DMS53 (cell line): ENCODE measurements at regions not wholly inside any gene's neighbourhood (a gene's known extent, or its start where the extent isn't known, plus 50 kb on each side); places are given as distances from the start of the nearest gene placed in this dataset.

Experiments
- DNase-seq: peaks from one replicate; lab custom pipeline; 2025; lab: John Stamatoyannopoulos, UW

- DNase-seq, result no peak
Measured at GRCh38 chr17:71985111-71986039, 135.4 kb upstream of the SOX9 start.

DNA sequence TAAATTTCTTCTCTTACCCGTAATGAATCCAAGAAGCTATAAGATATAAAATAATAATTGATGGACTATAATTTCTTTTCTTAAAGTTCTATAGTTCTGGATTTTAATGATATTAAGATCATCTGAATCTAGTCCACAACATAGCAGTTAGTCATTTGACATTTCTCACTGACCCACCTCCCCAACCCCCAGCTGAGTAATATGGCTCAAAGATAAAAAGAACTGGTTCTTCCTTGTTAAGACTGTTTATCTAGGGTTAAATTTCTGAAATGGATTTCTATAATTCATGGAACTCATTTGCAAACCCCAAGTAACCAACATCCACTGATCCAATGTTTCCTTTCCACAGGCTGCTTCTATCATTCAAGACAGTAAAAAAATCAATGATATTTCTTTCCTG, 133.9 kb upstream of the SOX9 start:
- no peak for DNase-seq

- no peak for DNase-seq
Measured at GRCh38 chr17:71987634-71988033, 133.2 kb upstream of the SOX9 start.

DNA sequence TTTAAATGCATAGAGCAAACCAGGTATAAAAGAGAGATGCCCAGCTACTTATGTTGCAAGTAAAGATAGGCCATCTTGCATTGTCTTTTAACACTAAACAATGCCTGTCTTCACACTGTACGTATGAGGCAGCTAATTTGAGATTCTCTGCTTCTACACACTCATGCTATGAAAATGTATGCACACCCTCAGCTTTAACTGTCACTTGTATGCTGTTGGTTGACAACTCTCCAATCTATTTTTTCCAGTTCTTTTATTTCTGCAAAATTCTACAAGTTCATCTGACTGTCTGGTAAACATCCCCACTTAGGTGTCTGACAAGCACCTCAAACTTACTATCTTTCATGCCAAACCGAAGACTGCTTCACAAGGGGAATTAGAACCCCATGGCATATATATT, 131.7 kb upstream of the SOX9 start:
- no peak for DNase-seq

- no peak for DNase-seq
Measured at GRCh38 chr17:71993363-71993762, 127.5 kb upstream of the SOX9 start.

- DNase-seq, result no peak
Measured at GRCh38 chr17:71995590-71995989, 125.2 kb upstream of the SOX9 start.

GRCh38 chr17:72004011-72004427, 116.8 kb upstream of the SOX9 start:
- DNase-seq, result no peak

DNA sequence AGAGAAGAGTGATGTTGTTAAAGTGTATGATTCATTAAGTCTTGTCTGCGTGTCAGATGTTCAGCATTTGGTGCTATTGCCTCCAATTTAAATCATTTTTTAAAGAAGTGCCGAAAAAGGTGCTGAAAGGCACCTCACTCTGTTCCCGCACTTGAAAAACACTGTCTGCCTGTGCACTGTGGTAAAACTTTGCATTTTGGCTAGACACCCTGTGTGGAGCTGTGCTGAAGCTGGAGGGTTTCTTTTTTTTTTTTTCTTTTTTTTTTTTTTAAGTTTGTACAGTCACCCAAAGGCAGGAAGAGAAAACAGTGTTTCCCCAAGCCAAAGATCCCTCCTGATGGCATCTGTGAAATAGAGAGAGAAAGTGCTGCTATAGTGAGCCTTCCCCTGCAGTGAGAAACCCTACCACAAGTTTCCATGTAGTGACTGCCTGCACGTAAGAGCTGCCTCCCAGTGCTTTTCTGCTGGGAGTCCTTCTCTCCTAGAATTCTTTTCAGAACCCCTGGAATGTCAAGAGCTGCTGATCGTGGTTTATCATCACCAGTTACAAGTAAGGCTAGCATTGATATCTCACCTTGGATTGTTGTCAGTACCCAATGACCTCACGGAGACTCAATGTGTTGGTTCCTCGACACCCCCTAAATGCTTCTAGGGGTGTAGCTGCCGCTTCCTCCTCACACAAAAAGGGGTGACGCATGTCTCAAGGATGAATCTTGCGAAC, 116.0 kb upstream of the SOX9 start:
- DNase-seq, result no peak

DNA sequence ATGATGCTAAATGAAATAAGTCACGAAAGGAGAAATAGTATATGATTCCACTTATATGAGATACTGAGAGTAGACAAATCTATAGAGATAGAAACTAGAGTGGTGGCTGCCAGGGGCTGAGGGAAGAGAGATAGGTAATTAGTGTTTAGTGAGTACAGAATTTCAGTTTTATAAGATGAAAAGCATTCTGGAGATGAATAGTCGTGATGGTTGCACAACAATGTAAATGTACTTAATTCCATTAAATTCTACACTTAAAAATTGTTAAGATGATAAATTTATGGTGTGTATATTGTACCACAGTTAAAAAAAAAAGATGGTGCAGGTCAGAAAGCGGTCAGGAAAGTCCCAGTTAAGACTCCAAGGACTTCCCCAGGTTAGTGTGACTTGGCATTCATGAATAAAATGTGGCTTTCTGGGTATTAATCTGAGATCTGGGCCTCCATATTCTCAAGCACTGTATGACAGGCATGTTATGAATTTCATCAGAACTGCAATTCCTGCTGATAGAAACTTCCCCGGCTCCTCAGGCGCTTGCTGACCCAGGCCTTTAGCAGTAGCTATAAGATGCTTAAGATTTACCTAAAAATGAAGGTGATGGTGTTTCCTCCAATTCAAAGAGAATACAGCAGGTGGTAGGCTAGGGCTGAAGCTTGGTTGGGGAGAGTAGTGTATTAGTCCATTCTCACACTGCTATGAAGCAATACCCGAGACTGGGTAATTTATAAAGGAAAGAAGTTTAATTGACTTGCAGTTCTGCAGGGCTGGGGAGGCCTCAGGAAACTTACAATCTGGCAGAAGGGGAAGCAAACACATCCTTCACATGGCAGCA, 115.3 kb upstream of the SOX9 start:
- DNase-seq, result no peak

DNA sequence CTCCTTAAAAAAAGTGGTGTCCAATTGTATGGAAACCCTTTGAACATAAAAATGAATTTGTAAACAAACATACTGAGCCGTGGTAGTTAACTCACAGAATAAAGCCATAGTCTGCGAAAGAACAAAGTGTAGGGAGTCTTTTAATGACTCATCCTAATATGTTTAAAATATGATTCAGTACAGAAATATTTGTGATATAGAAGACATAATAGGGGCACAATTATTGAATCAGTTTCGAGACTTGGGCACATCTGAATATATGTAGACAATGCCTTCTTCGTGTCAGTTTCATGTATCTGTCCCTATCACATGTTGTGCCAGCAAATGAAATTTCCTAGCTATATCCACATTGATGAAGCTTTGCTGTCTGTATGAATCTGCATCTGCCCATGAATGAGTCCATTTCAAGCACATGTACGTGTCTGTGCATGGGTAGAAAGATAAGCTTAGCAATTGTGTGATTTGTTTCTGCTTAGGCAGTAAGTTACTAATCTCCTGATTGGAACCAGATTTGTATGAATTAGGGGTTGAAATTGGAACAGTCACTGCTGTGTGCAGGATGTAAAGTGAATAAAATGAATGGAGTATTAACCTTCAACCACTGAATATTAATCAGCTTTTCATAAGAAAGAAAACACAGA, 112.5 kb upstream of the SOX9 start:
- no peak for DNase-seq

GRCh38 chr17:72011561-72011960, 109.3 kb upstream of the SOX9 start:
- DNase-seq, result no peak

DNA sequence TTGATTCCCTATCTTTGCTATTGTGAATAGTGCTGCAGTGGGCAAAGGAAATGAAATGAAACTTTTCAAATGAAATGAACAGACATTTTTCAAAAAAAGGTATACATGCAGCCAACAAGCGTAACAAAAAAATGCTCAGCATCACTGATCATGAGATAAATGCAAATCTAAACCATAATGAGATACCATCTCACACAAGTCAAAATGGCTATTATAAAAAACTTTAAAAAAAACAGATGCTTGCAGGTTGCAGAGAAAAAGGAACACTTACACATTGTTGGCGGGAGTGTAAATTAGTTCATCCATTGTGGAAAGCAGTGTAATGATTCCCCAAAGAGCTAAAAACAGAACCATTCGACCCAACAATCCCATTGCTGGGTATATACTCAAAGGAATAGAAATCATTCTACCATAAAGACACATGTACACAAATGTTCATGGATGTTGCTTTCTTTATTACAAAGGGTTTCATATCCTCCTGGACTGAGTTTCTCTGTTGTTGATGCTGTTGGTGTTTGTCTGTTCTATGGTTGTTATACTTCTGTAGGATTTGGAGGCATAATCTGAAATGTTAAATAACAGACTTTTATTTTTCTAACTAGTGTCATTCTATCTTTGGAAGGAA, 99.3 kb upstream of the SOX9 start:
- no peak for DNase-seq

DNA sequence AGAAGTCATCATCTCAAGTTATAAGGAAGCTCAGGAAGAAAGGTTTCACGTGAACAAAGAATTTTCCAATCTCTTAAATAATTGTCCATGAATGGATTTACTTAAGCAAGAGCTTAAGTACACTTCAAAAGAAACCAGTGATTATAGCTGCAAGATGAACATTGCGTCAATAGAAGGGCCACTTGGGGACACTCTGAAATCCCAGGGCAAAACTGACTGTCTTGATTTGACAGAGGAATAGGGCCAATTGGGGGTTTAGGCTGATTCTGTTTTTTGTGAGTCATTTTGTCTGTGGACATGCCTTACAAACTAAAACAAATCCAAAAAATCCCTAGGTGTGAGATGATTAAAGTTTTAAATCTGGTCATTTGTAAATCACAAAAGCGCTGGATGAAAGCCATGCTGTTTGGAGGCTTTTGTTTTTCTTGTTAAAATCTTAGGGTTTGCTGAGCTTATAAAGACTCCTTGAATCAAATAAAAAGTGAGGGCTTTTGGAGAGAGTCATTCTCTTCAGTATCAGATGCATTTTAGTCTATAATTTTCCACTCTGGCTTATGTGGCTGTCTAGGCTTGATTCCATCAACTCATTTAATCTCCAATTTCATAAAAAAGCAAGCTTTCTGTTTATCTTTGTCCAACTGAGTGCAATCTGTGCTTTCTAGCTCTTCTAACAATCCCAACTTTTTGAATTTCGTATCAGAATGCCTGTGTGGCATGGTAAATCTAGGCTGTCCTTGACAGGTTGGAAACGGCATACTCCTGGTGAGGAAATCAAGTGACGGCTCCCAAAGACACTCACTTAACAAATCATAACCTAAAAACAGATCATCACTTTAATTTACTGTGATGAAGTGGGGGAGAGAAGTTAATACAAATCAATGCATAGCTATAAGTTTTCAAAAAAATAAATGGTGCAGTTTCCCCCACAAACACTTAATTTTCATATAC, 98.2 kb upstream of the SOX9 start:
- no peak for DNase-seq

DNA sequence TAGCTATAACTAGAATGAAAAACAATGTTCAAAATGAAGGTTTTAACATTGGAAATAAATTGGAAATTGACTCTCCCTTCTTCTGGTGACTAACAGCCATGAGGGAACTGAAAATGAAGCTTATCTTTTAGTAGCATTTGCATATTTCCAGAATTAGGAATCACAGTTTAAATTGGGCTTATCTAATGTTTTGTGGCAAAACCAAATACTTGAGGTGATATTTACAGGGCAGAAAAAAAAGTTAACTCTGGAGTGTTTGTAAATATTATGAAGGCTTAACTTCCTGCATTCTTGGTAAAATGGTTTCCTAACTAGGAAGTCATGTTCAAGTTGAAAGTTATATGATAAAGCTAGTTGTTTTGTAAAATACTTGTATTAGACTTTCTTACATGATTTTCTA, 96.4 kb upstream of the SOX9 start:
- no peak for DNase-seq

DNA sequence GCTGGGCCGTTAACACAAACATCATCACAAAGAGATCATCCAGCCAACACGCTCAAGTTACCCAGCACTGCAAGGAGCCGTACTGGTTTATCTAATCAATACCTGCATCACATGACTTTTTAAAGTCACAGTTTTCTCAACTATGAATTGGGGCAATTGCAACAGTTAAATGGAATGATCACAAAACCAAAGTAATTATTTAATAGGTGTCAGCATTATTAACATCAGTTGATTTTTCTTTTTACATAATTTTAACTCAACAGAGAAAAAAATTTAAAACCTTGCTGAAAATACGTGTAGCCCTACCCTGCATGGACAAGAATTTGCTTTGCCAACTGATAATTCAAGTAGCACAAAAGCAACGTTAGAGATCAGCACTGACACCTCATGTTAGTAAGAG, 95.7 kb upstream of the SOX9 start:
- no peak for DNase-seq

DNA sequence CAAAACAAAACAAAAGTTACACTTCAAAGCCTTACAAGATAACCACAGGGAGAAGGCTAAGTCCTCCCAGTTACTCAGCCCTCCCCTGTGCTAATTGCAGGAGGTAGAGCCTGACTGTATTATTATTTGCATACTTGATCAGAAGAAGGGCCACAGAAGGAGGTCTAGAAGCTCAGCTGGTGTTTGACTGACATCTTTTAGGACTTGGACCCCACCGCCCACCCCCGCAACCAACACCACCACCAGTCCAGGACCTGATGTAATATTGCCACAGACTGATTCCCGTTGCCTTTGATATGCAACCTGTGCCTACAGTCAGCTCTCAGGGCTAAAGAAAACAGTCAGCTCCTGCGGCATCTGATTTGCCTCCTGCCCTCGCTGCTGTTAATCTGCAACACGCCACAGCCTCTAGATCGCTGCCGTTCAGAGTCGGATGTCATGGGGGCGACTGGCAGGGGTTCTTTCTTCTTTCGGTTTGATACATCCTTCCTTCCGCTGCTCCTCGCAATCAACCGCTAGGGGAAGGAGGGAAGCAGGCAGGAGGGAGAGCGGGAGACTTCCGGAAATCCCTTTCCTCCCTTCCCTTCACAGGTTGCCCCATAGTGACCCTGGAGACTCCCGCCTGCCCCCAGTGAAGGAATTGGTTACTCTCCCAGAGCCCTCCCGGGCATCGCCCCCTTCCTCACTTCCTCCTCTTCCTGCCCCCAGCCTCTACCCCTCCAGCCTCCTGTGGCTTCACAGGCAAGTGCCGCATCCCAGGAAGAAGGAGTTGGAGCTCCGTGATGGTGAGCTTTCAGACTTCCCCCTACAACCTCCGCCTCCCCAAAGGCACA, 90.5 kb upstream of the SOX9 start:
- DNase-seq, result peak; percentile 88

DNA sequence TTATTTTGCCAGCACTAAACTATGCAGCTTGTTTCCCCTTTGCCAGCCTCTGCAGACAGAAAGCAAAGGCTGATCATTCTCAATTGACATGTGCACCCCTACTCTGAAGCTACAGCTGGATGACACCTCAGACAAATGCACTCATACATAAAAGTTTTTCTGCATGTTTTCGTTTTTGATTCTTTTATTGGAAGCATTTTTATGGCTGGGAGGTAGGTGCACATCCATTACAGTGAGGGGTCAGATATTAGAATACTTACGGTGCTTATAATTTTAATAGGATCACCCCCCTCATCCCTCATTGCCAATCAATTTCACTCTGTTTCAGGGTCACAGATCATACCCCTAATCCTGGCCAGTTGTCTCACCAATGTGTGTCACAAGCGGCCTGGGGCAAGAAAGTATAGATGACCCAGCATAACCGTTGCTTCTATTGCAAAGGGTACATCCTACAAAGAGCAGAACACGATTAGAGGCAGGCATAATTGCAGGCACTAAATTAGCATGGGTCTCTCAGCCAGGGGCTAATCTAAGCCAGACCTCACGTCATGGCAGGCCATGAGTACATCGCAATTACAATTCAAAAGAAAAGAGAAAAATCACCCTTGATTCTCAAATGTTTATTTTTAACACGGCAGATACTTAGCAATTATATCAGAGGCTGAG, 89.5 kb upstream of the SOX9 start:
- DNase-seq, result no peak

DNA sequence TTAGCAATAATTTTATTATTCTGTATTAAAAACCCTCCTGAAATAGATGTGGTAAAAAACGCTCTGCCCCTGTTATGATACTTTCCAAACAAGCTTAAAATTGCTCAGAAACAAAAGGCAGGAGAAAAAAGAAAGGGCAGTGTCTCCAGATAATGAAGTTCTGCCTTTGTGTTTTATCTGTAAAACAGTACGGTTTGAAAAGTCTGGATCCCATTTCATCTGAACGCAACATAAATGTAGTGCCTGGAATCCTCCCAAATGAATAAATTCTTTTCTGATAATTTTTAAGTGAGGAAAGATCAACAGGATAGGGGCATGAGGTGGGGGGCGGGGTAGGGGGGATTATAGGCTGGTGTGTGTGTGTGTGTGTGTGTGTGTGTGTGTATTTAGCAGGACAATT, 87.5 kb upstream of the SOX9 start:
- DNase-seq, result no peak

- no peak for DNase-seq
Measured at GRCh38 chr17:72034000-72034399, 86.8 kb upstream of the SOX9 start.
